ENCODE measurements at regions not wholly inside any gene's neighbourhood (a gene's known extent, or its start where the extent isn't known, plus 50 kb on each side); places are given as distances from the start of the nearest gene placed in this dataset.
"Not testable (repeated sequence)": the region's sequence is repeated elsewhere in the genome, so short reads cannot be mapped to it uniquely, and the experiment has no call there.

DNA sequence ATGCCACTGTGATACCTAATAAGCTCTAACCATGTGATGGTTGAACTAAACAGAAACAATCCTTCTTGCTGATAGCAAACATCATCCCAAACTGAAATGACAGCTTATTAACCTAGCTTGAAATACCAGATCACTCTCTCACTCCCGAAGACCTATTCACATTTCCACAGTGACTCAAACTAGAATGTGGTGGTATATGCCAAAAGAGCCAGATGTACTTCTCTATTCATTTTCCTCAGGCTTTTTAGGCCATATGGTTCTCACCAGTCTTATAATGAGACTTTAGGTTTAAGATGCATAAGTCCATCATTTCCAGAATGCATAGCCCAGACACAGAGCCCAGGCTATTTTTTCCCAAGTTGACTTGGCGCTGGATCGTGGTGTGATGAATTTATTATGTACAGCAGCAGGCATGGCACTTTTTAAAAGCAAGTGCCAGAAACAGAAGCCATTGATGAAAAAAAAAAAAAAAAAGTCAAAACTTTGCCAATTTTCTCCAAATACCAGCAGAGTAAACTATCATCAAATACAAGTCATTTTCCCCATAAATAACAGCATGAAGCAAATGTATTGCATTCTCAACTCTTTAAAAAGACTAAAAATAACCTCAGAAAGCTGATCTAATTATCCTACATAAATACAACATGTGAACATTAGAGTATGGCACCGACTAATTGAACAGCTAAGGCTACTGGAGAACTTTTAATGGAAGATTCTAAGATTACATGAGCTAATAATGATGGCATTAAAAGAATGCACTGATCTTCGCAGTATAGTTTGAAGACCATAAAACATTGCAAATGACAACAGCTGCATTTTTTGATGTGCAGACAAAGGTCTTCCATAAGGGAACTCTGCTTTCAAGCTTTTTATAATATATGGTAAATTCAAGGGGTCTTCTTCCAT is 365.4 kb downstream of the LRRIQ3 start:
- intact Hi-C loops (cut with micrococcal nuclease; ENCODE audit: unreplicated experiment), result no loop called here
- Histone ChIP-seq H3K4me3 (ENCODE audit: low read depth, low read length) (no peak overlapping the region), H3K36me3 (ENCODE audit: control insufficient read depth, insufficient read depth, low read length) (no peaks in the 10 kb centered on the region), H3K4me1 (no peaks in the 10 kb centered on the region), H3K27me3 (replicated peaks; ENCODE audit: control insufficient read depth, insufficient read depth, low read length) (no peaks in the 10 kb centered on the region), H3K9me3 (no peaks in the 10 kb centered on the region)
- ChIA-PET CTCF (no interaction called here), POLR2A (no interaction called here)
- H3K9me3 Mint-ChIP-seq (ENCODE audit: unreplicated experiment), result no peaks in the 10 kb centered on the region
- H3K4me1 Mint-ChIP-seq (ENCODE audit: low read depth, unreplicated experiment), result no peaks in the 10 kb centered on the region
- no peaks in the 10 kb centered on the region for H3K36me3 Mint-ChIP-seq (ENCODE audit: insufficient read depth, unreplicated experiment)
- DNase-seq, result no peak
- no peaks in the 10 kb centered on the region for H3K27me3 Mint-ChIP-seq (ENCODE audit: insufficient read depth, unreplicated experiment)
- no TSS peak for BruUV-seq (replicated peaks)
- no peak overlapping the region for H3K4me3 Mint-ChIP-seq (ENCODE audit: unreplicated experiment)
- TF ChIP-seq, protein P1, sequence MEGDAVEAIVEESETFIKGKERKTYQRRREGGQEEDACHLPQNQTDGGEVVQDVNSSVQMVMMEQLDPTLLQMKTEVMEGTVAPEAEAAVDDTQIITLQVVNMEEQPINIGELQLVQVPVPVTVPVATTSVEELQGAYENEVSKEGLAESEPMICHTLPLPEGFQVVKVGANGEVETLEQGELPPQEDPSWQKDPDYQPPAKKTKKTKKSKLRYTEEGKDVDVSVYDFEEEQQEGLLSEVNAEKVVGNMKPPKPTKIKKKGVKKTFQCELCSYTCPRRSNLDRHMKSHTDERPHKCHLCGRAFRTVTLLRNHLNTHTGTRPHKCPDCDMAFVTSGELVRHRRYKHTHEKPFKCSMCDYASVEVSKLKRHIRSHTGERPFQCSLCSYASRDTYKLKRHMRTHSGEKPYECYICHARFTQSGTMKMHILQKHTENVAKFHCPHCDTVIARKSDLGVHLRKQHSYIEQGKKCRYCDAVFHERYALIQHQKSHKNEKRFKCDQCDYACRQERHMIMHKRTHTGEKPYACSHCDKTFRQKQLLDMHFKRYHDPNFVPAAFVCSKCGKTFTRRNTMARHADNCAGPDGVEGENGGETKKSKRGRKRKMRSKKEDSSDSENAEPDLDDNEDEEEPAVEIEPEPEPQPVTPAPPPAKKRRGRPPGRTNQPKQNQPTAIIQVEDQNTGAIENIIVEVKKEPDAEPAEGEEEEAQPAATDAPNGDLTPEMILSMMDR (IDR thresholded peaks at IDR 0.05; ENCODE audit: insufficient read depth in 1 of 2, low read depth in 1 of 2, low read length in 1 of 2, severe bottlenecking in 1 of 2, unreplicated experiment in 1 of 2), result no peak
- no peak overlapping the region for H3K27ac Mint-ChIP-seq (ENCODE audit: unreplicated experiment)

DNA sequence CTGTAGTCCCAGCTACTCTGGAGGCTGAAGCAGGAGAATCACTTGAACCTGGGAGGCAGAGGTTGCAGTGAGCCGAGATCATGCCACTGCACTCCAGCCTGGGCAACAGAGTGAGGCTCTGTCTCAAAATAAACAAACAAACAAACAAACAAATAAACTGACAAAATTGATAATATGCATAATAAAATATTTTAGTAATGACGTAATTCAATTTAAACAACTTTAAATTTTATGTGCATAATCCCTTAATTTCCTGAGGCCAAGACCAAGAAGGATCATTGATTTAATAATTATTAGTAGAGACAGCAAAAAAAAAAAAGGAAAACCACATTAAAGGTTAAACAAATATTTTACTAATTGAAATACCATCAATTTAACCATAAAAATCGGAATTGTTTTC is 370.7 kb downstream of the LRRIQ3 start:
- H3K9me3 Mint-ChIP-seq (ENCODE audit: unreplicated experiment); H3K27me3 ChIP-seq (replicated peaks; ENCODE audit: control insufficient read depth, insufficient read depth, low read length); BruUV-seq (replicated peaks); H3K4me3 Mint-ChIP-seq (ENCODE audit: unreplicated experiment); H3K36me3 ChIP-seq (ENCODE audit: control insufficient read depth, insufficient read depth, low read length); H3K27me3 Mint-ChIP-seq (ENCODE audit: insufficient read depth, unreplicated experiment); H3K27ac Mint-ChIP-seq (ENCODE audit: unreplicated experiment); CTCF ChIA-PET; H3K4me3 ChIP-seq (ENCODE audit: low read depth, low read length); H3K4me1 ChIP-seq; DNase-seq; H3K9me3 ChIP-seq; H3K4me1 Mint-ChIP-seq (ENCODE audit: low read depth, unreplicated experiment); H3K36me3 Mint-ChIP-seq (ENCODE audit: insufficient read depth, unreplicated experiment); POLR2A ChIA-PET; intact Hi-C loops (cut with micrococcal nuclease; ENCODE audit: unreplicated experiment): not testable (repeated sequence)

DNA sequence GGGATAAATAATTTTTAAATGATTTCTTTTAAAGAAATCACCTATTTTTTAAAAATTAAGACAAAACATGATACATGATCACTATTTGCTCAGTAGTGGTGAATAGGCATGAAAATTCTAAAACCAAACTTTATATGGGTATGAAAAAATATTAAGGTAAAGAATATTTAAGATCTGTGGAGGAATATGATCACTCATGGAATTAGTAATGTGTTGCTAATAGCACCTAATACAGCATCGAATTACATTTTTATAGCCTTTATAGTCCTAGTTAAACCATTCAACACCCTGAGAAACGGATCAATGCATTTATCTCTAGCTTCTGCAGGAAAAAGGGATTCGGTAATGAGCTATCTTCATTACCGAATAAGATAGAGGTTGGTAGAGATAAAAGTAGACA is 373.9 kb downstream of the LRRIQ3 start:
- Mint-ChIP-seq H3K27me3 (ENCODE audit: insufficient read depth, unreplicated experiment) (no peaks in the 10 kb centered on the region), H3K36me3 (ENCODE audit: insufficient read depth, unreplicated experiment) (no peaks in the 10 kb centered on the region), H3K4me1 (ENCODE audit: low read depth, unreplicated experiment) (no peaks in the 10 kb centered on the region), H3K9me3 (ENCODE audit: unreplicated experiment) (no peaks in the 10 kb centered on the region), H3K27ac (ENCODE audit: unreplicated experiment) (no peak overlapping the region), H3K4me3 (ENCODE audit: unreplicated experiment) (no peak overlapping the region)
- CTCF ChIA-PET, result no interaction called here
- Histone ChIP-seq H3K4me1 (no peaks in the 10 kb centered on the region), H3K27me3 (replicated peaks; ENCODE audit: control insufficient read depth, insufficient read depth, low read length) (no peaks in the 10 kb centered on the region), H3K9me3 (no peaks in the 10 kb centered on the region; the same call in 1 of the 2 replicates), H3K4me3 (ENCODE audit: low read depth, low read length) (no peak overlapping the region), H3K36me3 (ENCODE audit: control insufficient read depth, insufficient read depth, low read length) (no peaks in the 10 kb centered on the region)
- BruUV-seq (replicated peaks), result no TSS peak
- intact Hi-C loops (cut with micrococcal nuclease; ENCODE audit: unreplicated experiment), result no loop called here
- TF ChIP-seq, protein P1 (IDR thresholded peaks at IDR 0.05; ENCODE audit: insufficient read depth in 1 of 2, low read depth in 1 of 2, low read length in 1 of 2, severe bottlenecking in 1 of 2, unreplicated experiment in 1 of 2), result no peak
- DNase-seq, result no peak
- POLR2A ChIA-PET, result no interaction called here
